Smooth muscle cell (in vitro differentiated cells): ENCODE measurements at regions not wholly inside any gene's neighbourhood (a gene's known extent, or its start where the extent isn't known, plus 50 kb on each side); places are given as distances from the start of the nearest gene placed in this dataset.

Source experiments
- DNase-seq: peaks from one replicate; lab custom pipeline; 2025; ENCODE audit not compliant: unreplicated experiment; lab: John Stamatoyannopoulos, UW
- H2AFZ ChIP-seq: fragments of 200-600 bp; sonication (generic); 2 replicates; pipeline ENCODE4 v1.6.0; 2016; ENCODE audit warnings: antibody characterized with exemption, low read depth, mild to moderate bottlenecking
- H3F3A ChIP-seq: fragments of 200-600 bp; sonication (generic); 2 replicates; pipeline ENCODE4 v1.6.0; 2017; ENCODE audit warnings: antibody characterized with exemption, low read depth
- H3K27ac ChIP-seq: fragments of 200-600 bp; sonication (generic); 2 replicates; pipeline ENCODE4 v1.5.1; 2016; ENCODE audit warnings: low read depth, mild to moderate bottlenecking
- H3K27me3 ChIP-seq: fragments of 200-600 bp; sonication (generic); 2 replicates; pipeline ENCODE4 v1.6.1; 2016; ENCODE audit warnings: low read depth, mild to moderate bottlenecking
- H3K36me3 ChIP-seq: fragments of 200-600 bp; sonication (generic); 2 replicates; pipeline ENCODE4 v1.5.1; 2016; ENCODE audit warnings: low read depth
- H3K4me1 ChIP-seq: fragments of 200-600 bp; sonication (generic); 2 replicates; pipeline ENCODE4 v1.5.1; 2016; ENCODE audit warnings: low read depth
- H3K4me2 ChIP-seq: fragments of 200-600 bp; sonication (generic); 2 replicates; pipeline ENCODE4 v1.6.0; 2016; ENCODE audit warnings: mild to moderate bottlenecking
- H3K4me3 ChIP-seq: fragments of 200-600 bp; sonication (generic); 2 replicates; pipeline ENCODE4 v1.5.1; 2016; ENCODE audit warnings: mild to moderate bottlenecking
- H3K79me2 ChIP-seq: fragments of 200-600 bp; sonication (generic); 2 replicates; pipeline ENCODE4 v1.6.0; 2016; ENCODE audit warnings: low read depth, mild to moderate bottlenecking
- H3K9ac ChIP-seq: fragments of 200-600 bp; sonication (generic); 2 replicates; pipeline ENCODE4 v1.6.0; 2016; ENCODE audit warnings: low read depth
- H3K9me3 ChIP-seq: fragments of 200-600 bp; sonication (generic); replicated peaks from 2 replicates; pipeline ENCODE4 v1.5.1; 2016; ENCODE audit warnings: low read depth
- H4K20me1 ChIP-seq: fragments of 200-600 bp; sonication (generic); 2 replicates; pipeline ENCODE4 v1.6.0; 2016; ENCODE audit warnings: low read depth
- WGBS: methylation state at CpG from one replicate; pipeline ENCODE4 v1.1.7; 2016; ENCODE audit warnings: low lambda C conversion rate; 5-methylcytosine and 5-hydroxymethylcytosine counted together
- TF ChIP-seq, protein P1 (sequence below): fragments of 200-600 bp; sonication (generic); IDR thresholded peaks from 2 replicates; pipeline ENCODE4 v1.5.1; 2017; ENCODE audit warnings: borderline replicate concordance, mild to moderate bottlenecking, antibody characterized with exemption; ENCODE audit not compliant: insufficient read depth, poor library complexity, severe bottlenecking

DNA sequence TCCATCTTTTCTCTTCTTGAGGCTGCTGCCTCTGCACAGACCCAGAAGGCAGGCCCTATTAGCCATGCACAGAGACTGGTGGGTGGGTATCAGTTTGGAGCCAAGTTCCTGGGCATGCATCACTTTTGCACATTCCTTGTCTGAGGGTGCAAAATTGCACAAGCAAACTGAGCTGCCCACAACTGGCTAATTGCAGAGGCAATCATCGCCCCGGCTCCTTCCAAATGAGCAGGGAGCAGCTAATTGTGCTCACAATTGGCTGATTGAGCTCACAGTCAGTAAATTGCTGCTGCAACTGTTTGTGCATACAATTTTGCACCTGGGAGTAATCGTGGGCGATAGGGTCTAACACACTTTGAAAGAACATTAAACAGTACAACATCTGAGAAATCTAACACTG is 511.4 kb downstream of the DHX35 start:
- H3K4me2 ChIP-seq, result no peak overlapping the region
- H4K20me1 ChIP-seq, result no peaks in the 10 kb centered on the region
- H3F3A ChIP-seq, result no peaks in the 10 kb centered on the region
- H3K4me3 ChIP-seq, result no peak overlapping the region
- WGBS, result 89% methylated on average over 4 of the region's 4 CpGs
- H3K36me3 ChIP-seq, result no peaks in the 10 kb centered on the region
- H3K27ac ChIP-seq, result no peak overlapping the region
- no peaks in the 10 kb centered on the region for H3K79me2 ChIP-seq
- H2AFZ ChIP-seq, result no peak overlapping the region
- H3K9ac ChIP-seq, result no peak overlapping the region
- H3K9me3 ChIP-seq, result no peaks in the 10 kb centered on the region
- no peaks in the 10 kb centered on the region for H3K27me3 ChIP-seq
- TF ChIP-seq, protein P1, sequence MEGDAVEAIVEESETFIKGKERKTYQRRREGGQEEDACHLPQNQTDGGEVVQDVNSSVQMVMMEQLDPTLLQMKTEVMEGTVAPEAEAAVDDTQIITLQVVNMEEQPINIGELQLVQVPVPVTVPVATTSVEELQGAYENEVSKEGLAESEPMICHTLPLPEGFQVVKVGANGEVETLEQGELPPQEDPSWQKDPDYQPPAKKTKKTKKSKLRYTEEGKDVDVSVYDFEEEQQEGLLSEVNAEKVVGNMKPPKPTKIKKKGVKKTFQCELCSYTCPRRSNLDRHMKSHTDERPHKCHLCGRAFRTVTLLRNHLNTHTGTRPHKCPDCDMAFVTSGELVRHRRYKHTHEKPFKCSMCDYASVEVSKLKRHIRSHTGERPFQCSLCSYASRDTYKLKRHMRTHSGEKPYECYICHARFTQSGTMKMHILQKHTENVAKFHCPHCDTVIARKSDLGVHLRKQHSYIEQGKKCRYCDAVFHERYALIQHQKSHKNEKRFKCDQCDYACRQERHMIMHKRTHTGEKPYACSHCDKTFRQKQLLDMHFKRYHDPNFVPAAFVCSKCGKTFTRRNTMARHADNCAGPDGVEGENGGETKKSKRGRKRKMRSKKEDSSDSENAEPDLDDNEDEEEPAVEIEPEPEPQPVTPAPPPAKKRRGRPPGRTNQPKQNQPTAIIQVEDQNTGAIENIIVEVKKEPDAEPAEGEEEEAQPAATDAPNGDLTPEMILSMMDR, result no peak
- no peaks in the 10 kb centered on the region for H3K4me1 ChIP-seq
- no peak for DNase-seq

DNA sequence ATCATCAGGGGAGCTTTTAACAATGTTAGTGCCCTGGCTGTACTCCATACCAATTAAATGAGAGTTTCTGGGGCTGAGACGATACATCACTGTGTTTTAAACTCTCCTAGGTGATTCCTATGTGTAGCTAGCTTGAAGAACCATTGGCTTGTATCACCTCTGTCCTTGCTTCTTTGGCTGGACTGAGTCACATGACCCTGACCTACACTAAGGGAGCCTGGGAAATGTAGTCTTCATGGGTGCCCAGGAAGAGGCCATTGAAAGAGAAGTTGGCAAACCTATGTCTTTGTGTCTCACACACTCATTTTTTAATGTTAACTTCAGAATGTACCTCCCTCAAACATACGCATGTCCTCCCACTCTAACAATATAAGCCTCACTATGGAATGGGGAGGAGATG is 506.6 kb downstream of the DHX35 start:
- Histone ChIP-seq H2AFZ (no peak overlapping the region), H4K20me1 (no peaks in the 10 kb centered on the region), H3K9me3 (no peaks in the 10 kb centered on the region), H3K36me3 (no peaks in the 10 kb centered on the region), H3K4me1 (no peaks in the 10 kb centered on the region), H3F3A (no peaks in the 10 kb centered on the region), H3K9ac (no peak overlapping the region), H3K4me3 (no peak overlapping the region), H3K27me3 (no peaks in the 10 kb centered on the region), H3K4me2 (no peak overlapping the region), H3K79me2 (no peaks in the 10 kb centered on the region), H3K27ac (no peak overlapping the region)
- no peak for DNase-seq
- TF ChIP-seq, protein P1, result no peak
- 92% methylated on average over 2 of the region's 2 CpGs for WGBS

- no peak overlapping the region for H3K4me3 ChIP-seq
- no peak overlapping the region for H3K4me2 ChIP-seq
Observed at GRCh38 chr20:39464238-39464637, 502.1 kb downstream of the DHX35 start.

DNA sequence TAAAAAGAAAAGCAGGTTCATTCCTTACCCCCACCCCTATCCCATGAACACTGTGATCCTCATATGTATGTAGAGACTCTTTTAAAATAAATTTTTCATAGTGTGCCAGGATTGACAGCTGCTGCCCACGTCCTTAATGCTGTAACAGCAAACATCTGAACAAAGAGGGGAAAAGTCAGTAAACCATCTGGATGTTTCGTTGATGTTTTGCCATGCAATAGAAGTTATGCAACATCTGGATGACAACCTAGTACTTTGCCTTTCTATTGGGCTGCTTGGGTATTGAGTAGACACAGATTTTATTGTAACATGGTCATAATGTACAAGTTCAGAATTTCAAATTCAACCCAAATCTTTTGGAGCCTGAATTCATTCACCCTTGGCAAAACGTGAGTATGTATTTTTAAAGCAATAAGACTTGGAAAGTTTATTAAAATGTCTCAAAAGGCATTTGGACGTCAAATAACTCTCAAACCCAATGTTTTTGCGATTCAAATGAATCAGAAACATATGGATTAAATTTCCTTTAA is 500.3 kb downstream of the DHX35 start:
- H3K4me1 ChIP-seq, result no peaks in the 10 kb centered on the region
- no peaks in the 10 kb centered on the region for H3F3A ChIP-seq
- 84% methylated on average over 5 of the region's 5 CpGs for WGBS
- no peaks in the 10 kb centered on the region for H3K36me3 ChIP-seq
- H3K9me3 ChIP-seq, result no peaks in the 10 kb centered on the region
- TF ChIP-seq, protein P1, result no peak
- no peaks in the 10 kb centered on the region for H4K20me1 ChIP-seq
- no peaks in the 10 kb centered on the region for H3K27me3 ChIP-seq
- no peak overlapping the region for H3K4me3 ChIP-seq
- no peak overlapping the region for H3K27ac ChIP-seq
- H3K79me2 ChIP-seq, result no peaks in the 10 kb centered on the region
- no peak for DNase-seq
- no peak overlapping the region for H3K4me2 ChIP-seq
- no peak overlapping the region for H3K9ac ChIP-seq
- H2AFZ ChIP-seq, result no peak overlapping the region

More at GRCh38 chr20:39464238-39464637, 502.1 kb downstream of the DHX35 start:
- DNase-seq, result no peak
- H3K9ac ChIP-seq, result no peak overlapping the region
- 82% methylated on average over 1 of the region's 1 CpG for WGBS
- H3K36me3 ChIP-seq, result no peaks in the 10 kb centered on the region
- H3K27ac ChIP-seq, result no peak overlapping the region
- TF ChIP-seq, protein P1, result no peak
- H2AFZ ChIP-seq, result no peak overlapping the region
- H3K27me3 ChIP-seq, result no peaks in the 10 kb centered on the region
- no peaks in the 10 kb centered on the region for H4K20me1 ChIP-seq
- H3K4me1 ChIP-seq, result no peaks in the 10 kb centered on the region
- no peaks in the 10 kb centered on the region for H3K79me2 ChIP-seq
- H3F3A ChIP-seq, result no peaks in the 10 kb centered on the region
- H3K9me3 ChIP-seq, result no peaks in the 10 kb centered on the region
